Natural killer cell (primary cell): ENCODE measurements at regions not wholly inside any gene's neighbourhood (a gene's known extent, or its start where the extent isn't known, plus 50 kb on each side); places are given as distances from the start of the nearest gene placed in this dataset.

Source experiments
- ATAC-seq, 3 donors: fragments of 150-1000 bp in 2 of 3; fragments of 200-7000 bp in 1 of 3; cut with Tn5 transposase; 1 replicate in 1 of 3; 2 replicates in 2 of 3; pipeline ENCODE4 v1.10.0; 2021; ENCODE audit warnings: mild to moderate bottlenecking in 2 of 3, moderate library complexity in 2 of 3
- DNase-seq, 2 donors: peaks; one replicate each; pipeline versions ENCODE4 v3.0.0 to v3.0.0-alpha.2; 2013 to 2021; ENCODE audit warnings: mixed read lengths in 1 of 2
- H3K27ac ChIP-seq: one replicate; pipeline ENCODE4 v1.5.1; 2013; ENCODE audit warnings: mild to moderate bottlenecking, low read length
- H3K27me3 ChIP-seq: one replicate; pipeline ENCODE4 v1.6.1; 2013; ENCODE audit warnings: low read length; ENCODE audit not compliant: control insufficient read depth, insufficient read depth
- H3K36me3 ChIP-seq: one replicate; pipeline ENCODE4 v1.6.1; 2013; ENCODE audit warnings: low read length; ENCODE audit not compliant: control insufficient read depth, insufficient read depth
- H3K4me1 ChIP-seq: one replicate; pipeline ENCODE4 v1.6.1; 2013; ENCODE audit warnings: low read length; ENCODE audit not compliant: control insufficient read depth, insufficient read depth
- H3K4me3 ChIP-seq: one replicate; pipeline ENCODE4 v1.5.1; 2013; ENCODE audit warnings: low read length
- H3K9me3 ChIP-seq: one replicate; pipeline ENCODE4 v1.6.1; 2013; ENCODE audit warnings: low read length; ENCODE audit not compliant: control insufficient read depth, insufficient read depth
- H3K27ac Mint-ChIP-seq, 2 donors: one replicate each; pipeline ENCODE4 v1.8.0; 2022; ENCODE audit warnings: mild to moderate bottlenecking in 2 of 2, mixed read lengths in 2 of 2, moderate library complexity in 1 of 2
- H3K27me3 Mint-ChIP-seq, 2 donors: one replicate each; pipeline ENCODE4 v1.8.0; 2022; ENCODE audit warnings: low read depth in 2 of 2, mixed read lengths in 2 of 2
- H3K36me3 Mint-ChIP-seq: one replicate; pipeline ENCODE4 v1.8.0; 2022; ENCODE audit warnings: mixed read lengths
- H3K4me1 Mint-ChIP-seq, 2 donors: one replicate each; pipeline ENCODE4 v1.8.0; 2022; ENCODE audit warnings: mixed read lengths in 2 of 2
- H3K4me3 Mint-ChIP-seq: one replicate; pipeline ENCODE4 v1.8.0; 2022; ENCODE audit warnings: mild to moderate bottlenecking, moderate library complexity, mixed read lengths
- H3K9me3 Mint-ChIP-seq, 2 donors: one replicate each; pipeline ENCODE4 v1.8.0; 2022; ENCODE audit warnings: mixed read lengths in 2 of 2
- WGBS: methylation state at CpG from one replicate; pipeline ENCODE4 v1.1.7; 2013; ENCODE audit warnings: missing lambda C conversion rate; ENCODE audit not compliant: insufficient coverage; 5-methylcytosine and 5-hydroxymethylcytosine counted together
- intact Hi-C: fragments of 100-400 bp; cut with micrococcal nuclease; formaldehyde crosslinking; loops from one replicate; pipeline ENCODE4 v1.14.2; 2022
- TF ChIP-seq, protein P1 (sequence below): fragments of 200-600 bp; IDR thresholded peaks from one replicate; pipeline ENCODE4 v1.8.0; 2022; ENCODE audit warnings: antibody characterized with exemption

DNA sequence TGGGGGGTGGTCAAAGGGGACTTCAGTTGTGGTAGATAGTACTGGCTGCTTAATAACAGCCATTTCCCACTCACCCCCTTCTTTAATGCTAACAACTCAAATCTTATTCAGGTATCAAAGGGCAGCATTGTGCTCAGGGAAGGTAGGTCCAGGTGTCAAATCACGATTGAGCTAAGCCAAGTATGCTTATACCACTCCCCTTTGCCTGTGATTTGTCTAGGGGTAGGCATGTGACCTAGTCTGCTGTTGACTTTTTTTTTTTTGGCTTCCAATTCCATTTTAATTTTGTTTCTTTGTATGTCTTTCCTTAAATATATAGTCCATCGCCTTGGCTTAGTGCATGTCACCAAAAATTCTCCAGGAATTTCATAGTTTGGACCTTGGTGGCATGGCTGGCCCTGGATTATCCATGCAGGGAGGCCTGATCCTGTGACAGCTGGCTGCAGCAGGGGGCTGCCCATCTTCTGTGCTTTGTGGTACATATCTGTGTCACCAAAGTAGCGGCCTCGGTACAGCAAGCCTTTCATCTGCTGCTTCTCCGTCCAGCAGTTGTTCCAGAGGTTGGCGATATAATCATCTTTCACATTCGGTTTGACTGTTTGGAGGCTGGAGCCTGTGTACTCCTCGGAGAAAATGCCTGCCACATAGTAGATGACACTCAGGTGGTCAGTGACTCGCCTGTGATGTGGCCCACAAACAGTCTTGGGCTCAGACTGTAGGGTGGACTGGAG is 68.1 kb upstream of the SPRED2 start:
- DNase-seq (no peak), ATAC-seq (no peak)
- Histone ChIP-seq H3K27me3 (no peaks in the 10 kb centered on the region), H3K27ac (no peak overlapping the region), H3K9me3 (no peaks in the 10 kb centered on the region), H3K4me1 (no peaks in the 10 kb centered on the region), H3K36me3 (no peaks in the 10 kb centered on the region), H3K4me3 (no peak overlapping the region)
- H3K9me3 Mint-ChIP-seq: no peaks in the 10 kb centered on the region
- TF ChIP-seq, protein P1, sequence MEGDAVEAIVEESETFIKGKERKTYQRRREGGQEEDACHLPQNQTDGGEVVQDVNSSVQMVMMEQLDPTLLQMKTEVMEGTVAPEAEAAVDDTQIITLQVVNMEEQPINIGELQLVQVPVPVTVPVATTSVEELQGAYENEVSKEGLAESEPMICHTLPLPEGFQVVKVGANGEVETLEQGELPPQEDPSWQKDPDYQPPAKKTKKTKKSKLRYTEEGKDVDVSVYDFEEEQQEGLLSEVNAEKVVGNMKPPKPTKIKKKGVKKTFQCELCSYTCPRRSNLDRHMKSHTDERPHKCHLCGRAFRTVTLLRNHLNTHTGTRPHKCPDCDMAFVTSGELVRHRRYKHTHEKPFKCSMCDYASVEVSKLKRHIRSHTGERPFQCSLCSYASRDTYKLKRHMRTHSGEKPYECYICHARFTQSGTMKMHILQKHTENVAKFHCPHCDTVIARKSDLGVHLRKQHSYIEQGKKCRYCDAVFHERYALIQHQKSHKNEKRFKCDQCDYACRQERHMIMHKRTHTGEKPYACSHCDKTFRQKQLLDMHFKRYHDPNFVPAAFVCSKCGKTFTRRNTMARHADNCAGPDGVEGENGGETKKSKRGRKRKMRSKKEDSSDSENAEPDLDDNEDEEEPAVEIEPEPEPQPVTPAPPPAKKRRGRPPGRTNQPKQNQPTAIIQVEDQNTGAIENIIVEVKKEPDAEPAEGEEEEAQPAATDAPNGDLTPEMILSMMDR: no peak
- no peaks in the 10 kb centered on the region for H3K36me3 Mint-ChIP-seq
- no peak overlapping the region for H3K4me3 Mint-ChIP-seq
- no peak overlapping the region for H3K27ac Mint-ChIP-seq
- H3K4me1 Mint-ChIP-seq: no peaks in the 10 kb centered on the region
- intact Hi-C loops: no loop called here
- WGBS: 84% methylated on average over 9 of the region's 9 CpGs
- peaks cover 17 to 28% of the 10 kb centered on the region in 2 donors for H3K27me3 Mint-ChIP-seq

DNA sequence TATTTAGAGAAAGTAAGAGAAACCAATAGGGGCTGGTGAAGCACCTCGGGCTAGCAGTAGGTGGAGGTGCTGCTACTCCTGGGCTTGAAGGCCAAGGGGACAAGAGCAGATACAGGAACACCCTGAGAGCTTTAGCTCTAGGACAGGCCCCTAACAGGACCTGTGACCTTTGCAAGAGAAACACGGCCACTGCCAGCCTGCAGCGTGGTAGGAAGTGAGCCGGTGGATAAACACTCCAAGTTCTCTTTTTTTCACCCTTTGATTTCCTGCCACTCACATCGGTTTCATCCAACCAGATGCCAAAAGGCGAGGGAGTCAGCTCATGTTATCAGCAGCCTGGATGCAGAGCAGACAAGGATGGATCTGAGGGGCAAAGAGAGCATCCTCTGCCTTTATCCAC is 66.8 kb upstream of the SPRED2 start:
- no peak overlapping the region for H3K27ac Mint-ChIP-seq
- H3K27ac ChIP-seq: no peak overlapping the region
- TF ChIP-seq, protein P1: no peak
- H3K4me3 ChIP-seq: no peak overlapping the region
- H3K36me3 ChIP-seq: no peaks in the 10 kb centered on the region
- H3K27me3 Mint-ChIP-seq: peaks cover 12 to 19% of the 10 kb centered on the region in 2 donors
- H3K27me3 ChIP-seq: no peaks in the 10 kb centered on the region
- no peaks in the 10 kb centered on the region for H3K36me3 Mint-ChIP-seq
- no peaks in the 10 kb centered on the region for H3K4me1 Mint-ChIP-seq
- H3K9me3 Mint-ChIP-seq: no peaks in the 10 kb centered on the region
- no peak for ATAC-seq
- intact Hi-C loops: no loop called here
- no peak for DNase-seq
- 34% methylated on average over 6 of the region's 6 CpGs for WGBS
- no peaks in the 10 kb centered on the region for H3K9me3 ChIP-seq
- no peak overlapping the region for H3K4me3 Mint-ChIP-seq
- H3K4me1 ChIP-seq: no peaks in the 10 kb centered on the region

DNA sequence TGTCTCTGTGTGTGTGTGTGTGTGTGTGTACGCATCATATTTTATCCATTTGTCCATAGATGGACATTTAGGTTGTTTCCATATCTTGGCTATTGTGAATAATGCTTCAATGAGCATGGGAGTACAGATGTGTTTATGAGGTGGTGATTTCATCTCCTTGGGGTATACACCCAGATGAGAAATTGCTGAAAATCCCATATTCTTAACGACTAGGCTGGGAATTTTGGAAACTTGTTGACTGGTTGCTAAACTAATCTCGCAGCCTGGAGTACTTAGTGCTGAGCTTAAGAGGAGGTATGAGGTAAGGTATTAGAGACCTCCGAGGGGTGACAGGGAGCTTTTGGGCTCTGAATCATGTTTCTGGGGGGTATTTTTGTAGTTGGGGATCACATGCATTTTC is 66.0 kb upstream of the SPRED2 start:
- DNase-seq (no peak), ATAC-seq (no peak)
- no peak overlapping the region for H3K4me3 ChIP-seq
- H3K36me3 Mint-ChIP-seq: no peaks in the 10 kb centered on the region
- no peak overlapping the region for H3K4me3 Mint-ChIP-seq
- H3K27me3 ChIP-seq: no peaks in the 10 kb centered on the region
- H3K36me3 ChIP-seq: no peaks in the 10 kb centered on the region
- H3K27ac Mint-ChIP-seq: no peak overlapping the region
- H3K4me1 ChIP-seq: no peaks in the 10 kb centered on the region
- TF ChIP-seq, protein P1: no peak
- no peaks in the 10 kb centered on the region for H3K9me3 Mint-ChIP-seq
- intact Hi-C loops: no loop called here
- H3K9me3 ChIP-seq: no peaks in the 10 kb centered on the region
- H3K27ac ChIP-seq: no peak overlapping the region
- no peaks in the 10 kb centered on the region for H3K4me1 Mint-ChIP-seq
- peaks cover 12 to 17% of the 10 kb centered on the region in 2 donors for H3K27me3 Mint-ChIP-seq
- 92% methylated on average over 4 of the region's 4 CpGs for whole genome bisulfite sequencing
